Tibial nerve (tissue), 3 donors: ENCODE measurements at regions not wholly inside any gene's neighbourhood (a gene's known extent, or its start where the extent isn't known, plus 50 kb on each side); places are given as distances from the start of the nearest gene placed in this dataset.

Source experiments
- POLR2A ChIP-seq, 2 donors: fragments of 450-650 bp; IDR thresholded peaks; one replicate each; pipeline ENCODE4 v1.6.1; 2017; ENCODE audit warnings: antibody characterized with exemption in 2 of 2, mild to moderate bottlenecking in 2 of 2, moderate library complexity in 2 of 2
- TF ChIP-seq, protein P1 (sequence below), 5 experiments: fragments of 200-600 bp in 3 of 5; fragments of 450-650 bp in 2 of 5; sonication (generic) in 3 of 5; IDR thresholded peaks; one replicate each; pipeline ENCODE4 v1.5.1; 2016 to 2019; ENCODE audit warnings: antibody characterized with exemption in 5 of 5, mild to moderate bottlenecking in 3 of 5, moderate library complexity in 2 of 5

DNA sequence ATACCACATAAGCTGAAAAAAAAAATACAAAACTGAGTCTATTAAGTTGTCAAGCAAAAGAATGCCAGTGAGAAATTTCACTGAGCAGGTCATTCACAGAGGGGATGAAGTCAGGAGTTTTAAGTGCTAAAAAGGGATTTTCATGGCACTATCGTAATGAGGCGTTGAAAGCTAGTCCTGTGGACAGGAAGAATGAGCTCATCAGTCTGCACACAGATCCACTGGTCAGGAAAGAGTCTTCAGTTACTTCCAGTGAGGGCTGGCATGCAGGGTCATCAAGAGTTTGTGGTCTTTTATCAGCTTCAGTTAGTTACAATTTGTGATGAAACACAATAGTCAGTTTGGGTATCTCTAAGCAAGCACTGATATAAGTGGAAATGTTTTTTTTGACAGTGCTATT lies 88.1 kb upstream of the WSCD2 start:
- TF ChIP-seq, protein P1, sequence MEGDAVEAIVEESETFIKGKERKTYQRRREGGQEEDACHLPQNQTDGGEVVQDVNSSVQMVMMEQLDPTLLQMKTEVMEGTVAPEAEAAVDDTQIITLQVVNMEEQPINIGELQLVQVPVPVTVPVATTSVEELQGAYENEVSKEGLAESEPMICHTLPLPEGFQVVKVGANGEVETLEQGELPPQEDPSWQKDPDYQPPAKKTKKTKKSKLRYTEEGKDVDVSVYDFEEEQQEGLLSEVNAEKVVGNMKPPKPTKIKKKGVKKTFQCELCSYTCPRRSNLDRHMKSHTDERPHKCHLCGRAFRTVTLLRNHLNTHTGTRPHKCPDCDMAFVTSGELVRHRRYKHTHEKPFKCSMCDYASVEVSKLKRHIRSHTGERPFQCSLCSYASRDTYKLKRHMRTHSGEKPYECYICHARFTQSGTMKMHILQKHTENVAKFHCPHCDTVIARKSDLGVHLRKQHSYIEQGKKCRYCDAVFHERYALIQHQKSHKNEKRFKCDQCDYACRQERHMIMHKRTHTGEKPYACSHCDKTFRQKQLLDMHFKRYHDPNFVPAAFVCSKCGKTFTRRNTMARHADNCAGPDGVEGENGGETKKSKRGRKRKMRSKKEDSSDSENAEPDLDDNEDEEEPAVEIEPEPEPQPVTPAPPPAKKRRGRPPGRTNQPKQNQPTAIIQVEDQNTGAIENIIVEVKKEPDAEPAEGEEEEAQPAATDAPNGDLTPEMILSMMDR (IDR thresholded peaks at IDR 0.05) = no peak
- no peak for TF ChIP-seq POLR2A (IDR thresholded peaks at IDR 0.05)
